ENCODE measurements at regions not wholly inside any gene's neighbourhood (a gene's known extent, or its start where the extent isn't known, plus 50 kb on each side); places are given as distances from the start of the nearest gene placed in this dataset.

GRCh38 chr11:92453055-92453454 is 228.4 kb downstream of the FAT3 start:
- TF ChIP-seq CTCF (IDR thresholded peaks at IDR 0.05), result no peak
- Histone ChIP-seq H3K27ac (ENCODE audit: low read length) (no peak overlapping the region), H3K4me3 (ENCODE audit: low read length) (no peak overlapping the region), H3K27me3 (ENCODE audit: control insufficient read depth, insufficient read depth, low read length) (no peaks in the 10 kb centered on the region), H3K36me3 (ENCODE audit: control insufficient read depth, insufficient read depth, low read length) (no peaks in the 10 kb centered on the region), H3K4me1 (ENCODE audit: control insufficient read depth, insufficient read depth, low read length) (no peaks in the 10 kb centered on the region), H3K9me3 (ENCODE audit: control insufficient read depth, insufficient read depth, low read length) (no peaks in the 10 kb centered on the region)
- 92% methylated on average over 3 of the region's 3 CpGs for WGBS (ENCODE audit: insufficient coverage)
- H3K36me3 Mint-ChIP-seq, result no peaks in the 10 kb centered on the region
- no peaks in the 10 kb centered on the region for H3K27me3 Mint-ChIP-seq (ENCODE audit: low read depth in 2 of 2)
- no peaks in the 10 kb centered on the region for H3K4me1 Mint-ChIP-seq
- no peak overlapping the region for H3K4me3 Mint-ChIP-seq
- H3K9me3 Mint-ChIP-seq, result peaks cover 0 to 2% of the 10 kb centered on the region in 2 donors
- intact Hi-C loops (cut with micrococcal nuclease), result no loop called here
- H3K27ac Mint-ChIP-seq, result no peak overlapping the region
- DNase-seq, result no peak
- no peak for ATAC-seq

GRCh38 chr11:92455210-92455790 is 230.7 kb downstream of the FAT3 start:
- H3K27me3 ChIP-seq (ENCODE audit: control insufficient read depth, insufficient read depth, low read length), result no peaks in the 10 kb centered on the region
- no peak for ATAC-seq

GRCh38 chr11:92457250-92457649 is 232.6 kb downstream of the FAT3 start:
- Mint-ChIP-seq H3K36me3 (no peaks in the 10 kb centered on the region), H3K4me1 (peaks cover 9 to 16% of the 10 kb centered on the region in 2 donors), H3K27ac (no peak overlapping the region), H3K27me3 (ENCODE audit: low read depth in 2 of 2) (no peaks in the 10 kb centered on the region), H3K9me3 (peaks cover 0 to 2% of the 10 kb centered on the region in 2 donors), H3K4me3 (no peak overlapping the region)
- Histone ChIP-seq H3K4me1 (ENCODE audit: control insufficient read depth, insufficient read depth, low read length) (no peaks in the 10 kb centered on the region), H3K9me3 (ENCODE audit: control insufficient read depth, insufficient read depth, low read length) (no peaks in the 10 kb centered on the region), H3K4me3 (ENCODE audit: low read length) (no peak overlapping the region), H3K36me3 (ENCODE audit: control insufficient read depth, insufficient read depth, low read length) (no peaks in the 10 kb centered on the region), H3K27me3 (ENCODE audit: control insufficient read depth, insufficient read depth, low read length) (no peaks in the 10 kb centered on the region), H3K27ac (ENCODE audit: low read length) (no peak overlapping the region)
- DNase-seq (no peak), ATAC-seq (no peak)
- WGBS (ENCODE audit: insufficient coverage), result no CpG with 5 or more reads among the region's 1 CpG
- intact Hi-C loops (cut with micrococcal nuclease), result no loop called here
- TF ChIP-seq CTCF (IDR thresholded peaks at IDR 0.05), result no peak

More at GRCh38 chr11:92455210-92455790, 230.7 kb downstream of the FAT3 start:
- Mint-ChIP-seq H3K4me1 (peaks cover 4 to 8% of the 10 kb centered on the region in 2 donors), H3K36me3 (no peaks in the 10 kb centered on the region), H3K27ac (no peak overlapping the region), H3K27me3 (ENCODE audit: low read depth in 2 of 2) (no peaks in the 10 kb centered on the region), H3K4me3 (no peak overlapping the region), H3K9me3 (peaks cover 0 to 2% of the 10 kb centered on the region in 2 donors)
- intact Hi-C loops (cut with micrococcal nuclease), result no loop called here
- H3K27ac ChIP-seq (ENCODE audit: low read length), result no peak overlapping the region
- no peak for TF ChIP-seq CTCF (IDR thresholded peaks at IDR 0.05)
- no peak for DNase-seq
- H3K36me3 ChIP-seq (ENCODE audit: control insufficient read depth, insufficient read depth, low read length), result no peaks in the 10 kb centered on the region
- WGBS (ENCODE audit: insufficient coverage), result 100% methylated on average over 1 of the region's 2 CpGs
- no peaks in the 10 kb centered on the region for H3K9me3 ChIP-seq (ENCODE audit: control insufficient read depth, insufficient read depth, low read length)
- no peaks in the 10 kb centered on the region for H3K4me1 ChIP-seq (ENCODE audit: control insufficient read depth, insufficient read depth, low read length)
- no peak overlapping the region for H3K4me3 ChIP-seq (ENCODE audit: low read length)

- Histone ChIP-seq H3K27me3 (ENCODE audit: control insufficient read depth, insufficient read depth, low read length) (no peaks in the 10 kb centered on the region), H3K27ac (ENCODE audit: low read length) (no peak overlapping the region), H3K36me3 (ENCODE audit: control insufficient read depth, insufficient read depth, low read length) (no peaks in the 10 kb centered on the region), H3K4me1 (ENCODE audit: control insufficient read depth, insufficient read depth, low read length) (no peaks in the 10 kb centered on the region), H3K4me3 (ENCODE audit: low read length) (no peak overlapping the region), H3K9me3 (ENCODE audit: control insufficient read depth, insufficient read depth, low read length) (no peaks in the 10 kb centered on the region)
- Mint-ChIP-seq H3K4me1 (peaks cover 9 to 16% of the 10 kb centered on the region in 2 donors), H3K27ac (no peak overlapping the region), H3K4me3 (no peak overlapping the region), H3K36me3 (no peaks in the 10 kb centered on the region), H3K9me3 (no peaks in the 10 kb centered on the region), H3K27me3 (ENCODE audit: low read depth in 2 of 2) (no peaks in the 10 kb centered on the region)
- no peak for TF ChIP-seq CTCF (IDR thresholded peaks at IDR 0.05)
- intact Hi-C loops (cut with micrococcal nuclease), result no loop called here
- ATAC-seq, result no peak
- DNase-seq, result no peak
These were observed 233.9 kb downstream of the FAT3 start for GRCh38 chr11:92458486-92458885.
